OCI-LY1 (cell line): ENCODE measurements at regions not wholly inside any gene's neighbourhood (a gene's known extent, or its start where the extent isn't known, plus 50 kb on each side); places are given as distances from the start of the nearest gene placed in this dataset.

Source experiments
- H2AFZ ChIP-seq: fragments of 200-600 bp; sonication (generic), shearing (Covaris generic); 2 replicates; pipeline ENCODE4 v1.6.0; 2014; ENCODE audit warnings: antibody characterized with exemption, mild to moderate bottlenecking, low read length
- H3F3A ChIP-seq: fragments of 200-600 bp; sonication (generic), shearing (Covaris generic); 2 replicates; pipeline ENCODE4 v1.6.0; 2014; ENCODE audit warnings: mild to moderate bottlenecking, antibody characterized with exemption, low read length, moderate library complexity; ENCODE audit not compliant: insufficient read depth
- H3K27ac ChIP-seq: fragments of 200-600 bp; sonication (generic); 2 replicates; pipeline ENCODE4 v1.5.1; 2014; ENCODE audit warnings: low read length, mixed run types, mild to moderate bottlenecking, low read depth; ENCODE audit not compliant: poor library complexity, severe bottlenecking
- H3K27me3 ChIP-seq: fragments of 200-600 bp; sonication (generic); 2 replicates; pipeline ENCODE4 v1.6.0; 2014; ENCODE audit warnings: antibody characterized with exemption, mild to moderate bottlenecking, low read length, moderate library complexity; ENCODE audit not compliant: insufficient read depth
- H3K36me3 ChIP-seq: fragments of 200-600 bp; sonication (generic); 2 replicates; pipeline ENCODE4 v1.6.1; 2014; ENCODE audit warnings: mild to moderate bottlenecking, antibody characterized with exemption, low read length, moderate library complexity, mixed read lengths; ENCODE audit not compliant: insufficient read depth
- H3K4me1 ChIP-seq: fragments of 200-600 bp; sonication (generic); 2 replicates; pipeline ENCODE4 v1.5.1; 2014; ENCODE audit warnings: mild to moderate bottlenecking, low read length, moderate library complexity; ENCODE audit not compliant: insufficient read depth, severe bottlenecking
- H3K4me2 ChIP-seq: fragments of 200-600 bp; sonication (generic), shearing (Covaris generic); 2 replicates; pipeline ENCODE4 v1.6.1; 2014; ENCODE audit warnings: low read length
- H3K4me3 ChIP-seq: fragments of 200-600 bp; sonication (generic); 2 replicates; pipeline ENCODE4 v1.5.1; 2014; ENCODE audit warnings: low read length, low read depth, mild to moderate bottlenecking, mixed read lengths; ENCODE audit not compliant: poor library complexity, severe bottlenecking
- H3K79me2 ChIP-seq: fragments of 200-600 bp; shearing (Covaris generic); 2 replicates; pipeline ENCODE4 v1.6.1; 2016; ENCODE audit warnings: mixed run types, low read length, mixed read lengths; ENCODE audit not compliant: insufficient read depth
- H3K9ac ChIP-seq: fragments of 200-600 bp; sonication (generic), shearing (Covaris generic); 2 replicates; pipeline ENCODE4 v1.6.1; 2014; ENCODE audit warnings: mild to moderate bottlenecking, low read length, mixed read lengths
- H3K9me2 ChIP-seq: fragments of 200-600 bp; sonication (generic), shearing (Covaris generic); 2 replicates; pipeline ENCODE4 v1.6.1; 2014; ENCODE audit warnings: low read depth, mild to moderate bottlenecking, low read length, mixed read lengths
- H3K9me3 ChIP-seq: fragments of 200-600 bp; shearing (Covaris generic); 2 replicates; pipeline ENCODE4 v1.6.1; 2014; ENCODE audit warnings: low read length, mixed read lengths
- H4K20me1 ChIP-seq: fragments of 200-600 bp; sonication (generic), shearing (Covaris generic); 2 replicates; pipeline ENCODE4 v1.6.0; 2016; ENCODE audit warnings: mild to moderate bottlenecking, low read length; ENCODE audit not compliant: insufficient read depth
- CTCF ChIP-seq: fragments of 200-600 bp; sonication (generic), shearing (Covaris generic); IDR thresholded peaks from 2 replicates; pipeline ENCODE4 v1.5.1; 2017; ENCODE audit warnings: mild to moderate bottlenecking, antibody characterized with exemption, low read length, moderate library complexity, mixed read lengths
- EZH2 ChIP-seq: fragments of 200-600 bp; sonication (generic), shearing (Covaris generic); IDR thresholded peaks from 2 replicates; pipeline ENCODE4 v1.8.0; 2017; ENCODE audit warnings: borderline replicate concordance, mixed run types, mild to moderate bottlenecking, antibody characterized with exemption, low read length, moderate library complexity, mixed read lengths

DNA sequence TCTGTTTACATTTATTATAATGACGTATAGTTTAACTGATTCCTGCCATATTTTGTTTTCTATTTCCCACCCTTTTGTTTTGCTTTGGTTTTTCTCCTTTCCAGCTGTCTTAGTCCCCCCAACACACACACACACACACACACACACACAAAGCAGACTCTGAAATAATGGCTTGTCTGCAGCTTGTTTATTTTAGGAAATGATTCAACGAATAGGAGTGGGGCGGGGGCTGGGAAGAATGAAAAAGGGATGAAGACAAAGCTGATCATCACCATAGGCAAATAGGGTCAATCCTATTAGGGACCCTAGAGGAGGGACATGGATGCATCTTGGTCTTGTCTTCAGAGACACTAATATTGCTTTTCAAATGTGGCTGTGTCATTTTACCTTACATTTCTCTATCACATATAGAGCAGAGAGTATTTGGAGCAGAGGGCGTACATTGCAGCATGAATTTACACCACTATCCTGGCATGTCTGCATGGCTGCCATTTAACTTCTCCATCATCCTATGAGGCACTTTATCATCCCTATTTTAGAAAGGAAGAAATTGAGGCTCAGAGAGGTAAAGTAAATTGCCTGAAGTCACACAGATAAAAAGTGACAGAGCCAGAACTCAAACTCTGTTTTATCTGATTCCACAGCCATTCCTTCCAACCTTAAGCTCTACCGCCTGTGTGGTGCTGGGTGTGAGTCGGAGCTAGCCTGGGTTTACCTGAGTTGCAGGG is 147.2 kb upstream of the TPM1 start:
- no peak overlapping the region for H3K4me3 ChIP-seq
- TF ChIP-seq CTCF, result no peak
- no peak for TF ChIP-seq EZH2
- H3K27ac ChIP-seq, result no peak overlapping the region
- no peaks in the 10 kb centered on the region for H3K36me3 ChIP-seq
- H3K27me3 ChIP-seq, result no peaks in the 10 kb centered on the region
- H3K4me2 ChIP-seq, result no peak overlapping the region
- H2AFZ ChIP-seq, result no peak overlapping the region
- H3F3A ChIP-seq, result no peaks in the 10 kb centered on the region
- H3K9me2 ChIP-seq, result no peaks in the 10 kb centered on the region
- no peaks in the 10 kb centered on the region for H3K4me1 ChIP-seq
- no peak overlapping the region for H3K9ac ChIP-seq
- H3K9me3 ChIP-seq, result no peaks in the 10 kb centered on the region
- no peaks in the 10 kb centered on the region for H4K20me1 ChIP-seq
- H3K79me2 ChIP-seq, result no peaks in the 10 kb centered on the region

DNA sequence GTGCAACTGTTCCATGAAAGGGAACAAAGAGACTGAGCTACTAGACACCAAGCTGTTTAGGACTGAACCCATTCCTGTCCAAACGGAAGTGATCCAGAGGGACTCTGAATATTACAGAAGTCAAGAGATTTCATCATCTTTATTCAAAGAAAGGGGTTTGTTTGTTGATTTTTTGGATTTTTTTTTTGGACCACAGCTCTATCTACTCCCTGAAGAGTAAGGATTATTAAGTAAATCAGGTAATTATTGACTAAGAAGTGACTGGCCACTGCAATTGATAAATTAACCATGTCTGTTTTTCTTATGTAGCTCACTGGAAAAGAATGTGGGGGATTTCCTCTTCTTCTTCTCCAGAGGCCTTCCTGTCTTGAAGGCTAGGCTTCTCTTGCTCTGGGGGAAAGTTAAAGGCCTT is 146.6 kb upstream of the TPM1 start:
- no peaks in the 10 kb centered on the region for H4K20me1 ChIP-seq
- no peaks in the 10 kb centered on the region for H3K79me2 ChIP-seq
- no peaks in the 10 kb centered on the region for H3K27me3 ChIP-seq
- no peak overlapping the region for H2AFZ ChIP-seq
- H3K4me3 ChIP-seq, result no peak overlapping the region
- H3K4me1 ChIP-seq, result no peaks in the 10 kb centered on the region
- H3F3A ChIP-seq, result no peaks in the 10 kb centered on the region
- H3K9me3 ChIP-seq, result no peaks in the 10 kb centered on the region
- H3K9ac ChIP-seq, result no peak overlapping the region
- no peaks in the 10 kb centered on the region for H3K36me3 ChIP-seq
- H3K27ac ChIP-seq, result no peak overlapping the region
- no peak overlapping the region for H3K4me2 ChIP-seq
- TF ChIP-seq CTCF (no peak), EZH2 (no peak)
- H3K9me2 ChIP-seq, result no peaks in the 10 kb centered on the region

GRCh38 chr15:62896380-62896866 is 146.1 kb upstream of the TPM1 start:
- Histone ChIP-seq H3K9me2 (no peaks in the 10 kb centered on the region), H3K27me3 (no peaks in the 10 kb centered on the region), H3K36me3 (no peaks in the 10 kb centered on the region), H3K4me3 (no peak overlapping the region), H3K9me3 (no peaks in the 10 kb centered on the region), H3K27ac (no peak overlapping the region), H2AFZ (no peak overlapping the region), H3K4me2 (no peak overlapping the region), H3F3A (no peaks in the 10 kb centered on the region), H4K20me1 (no peaks in the 10 kb centered on the region), H3K9ac (no peak overlapping the region), H3K4me1 (no peaks in the 10 kb centered on the region), H3K79me2 (no peaks in the 10 kb centered on the region)
- TF ChIP-seq CTCF (no peak), EZH2 (no peak)
